IPS-15b (cell line): ENCODE measurements at regions not wholly inside any gene's neighbourhood (a gene's known extent, or its start where the extent isn't known, plus 50 kb on each side); places are given as distances from the start of the nearest gene placed in this dataset.
"Not testable (repeated sequence)": the region's sequence is repeated elsewhere in the genome, so short reads cannot be mapped to it uniquely, and the experiment has no call there.

Experiments
- H3K27me3 ChIP-seq: one replicate; pipeline ENCODE4 v1.6.1; 2013; ENCODE audit warnings: low read length; ENCODE audit not compliant: control insufficient read depth, insufficient read depth
- H3K36me3 ChIP-seq: one replicate; pipeline ENCODE4 v1.6.1; 2013; ENCODE audit warnings: low read length; ENCODE audit not compliant: control insufficient read depth, insufficient read depth
- H3K4me1 ChIP-seq: one replicate; pipeline ENCODE4 v1.6.1; 2013; ENCODE audit warnings: mild to moderate bottlenecking, low read length; ENCODE audit not compliant: control insufficient read depth, insufficient read depth
- H3K4me3 ChIP-seq: one replicate; pipeline ENCODE4 v1.5.1; 2013; ENCODE audit warnings: low read depth, low read length
- H3K9ac ChIP-seq: one replicate; pipeline ENCODE4 v1.6.1; 2013; ENCODE audit warnings: low read depth, mild to moderate bottlenecking, low read length
- H3K9me3 ChIP-seq: one replicate; pipeline ENCODE4 v1.6.1; 2013; ENCODE audit warnings: mild to moderate bottlenecking, low read length; ENCODE audit not compliant: control insufficient read depth, insufficient read depth

- Histone ChIP-seq H3K27me3 (no peaks in the 10 kb centered on the region), H3K36me3 (no peaks in the 10 kb centered on the region), H3K9me3 (no peaks in the 10 kb centered on the region), H3K4me3 (no peak overlapping the region), H3K4me1 (no peaks in the 10 kb centered on the region), H3K9ac (no peak overlapping the region)
Measured at GRCh38 chr9:101966691-101967090, 228.2 kb upstream of the GRIN3A start.

- Histone ChIP-seq H3K9me3 (no peaks in the 10 kb centered on the region), H3K9ac (no peak overlapping the region), H3K4me1 (no peaks in the 10 kb centered on the region), H3K36me3 (no peaks in the 10 kb centered on the region), H3K4me3 (no peak overlapping the region), H3K27me3 (no peaks in the 10 kb centered on the region)
Measured at GRCh38 chr9:101957705-101958104, 219.3 kb upstream of the GRIN3A start.

GRCh38 chr9:101951598-101951997, 213.2 kb upstream of the GRIN3A start:
- H3K27me3 ChIP-seq = no peaks in the 10 kb centered on the region
- no peaks in the 10 kb centered on the region for H3K9me3 ChIP-seq
- H3K9ac ChIP-seq = no peak overlapping the region
- no peak overlapping the region for H3K4me3 ChIP-seq
- no peaks in the 10 kb centered on the region for H3K36me3 ChIP-seq
- H3K4me1 ChIP-seq = no peaks in the 10 kb centered on the region

- Histone ChIP-seq H3K4me1 (no peaks in the 10 kb centered on the region), H3K9ac (no peak overlapping the region), H3K9me3 (no peaks in the 10 kb centered on the region), H3K36me3 (no peaks in the 10 kb centered on the region), H3K27me3 (no peaks in the 10 kb centered on the region), H3K4me3 (no peak overlapping the region)
Measured at GRCh38 chr9:101931756-101932155, 193.3 kb upstream of the GRIN3A start.

GRCh38 chr9:101930783-101931182, 192.3 kb upstream of the GRIN3A start:
- Histone ChIP-seq H3K27me3 (no peaks in the 10 kb centered on the region), H3K36me3 (no peaks in the 10 kb centered on the region), H3K9ac (no peak overlapping the region), H3K4me1 (no peaks in the 10 kb centered on the region), H3K4me3 (no peak overlapping the region), H3K9me3 (no peaks in the 10 kb centered on the region)

GRCh38 chr9:101925498-101925897, 187.1 kb upstream of the GRIN3A start:
- H3K4me1 ChIP-seq = no peaks in the 10 kb centered on the region

GRCh38 chr9:101923451-101923850, 185.0 kb upstream of the GRIN3A start:
- Histone ChIP-seq H3K36me3 (no peaks in the 10 kb centered on the region), H3K4me3 (no peak overlapping the region), H3K9ac (no peak overlapping the region), H3K9me3 (no peaks in the 10 kb centered on the region), H3K4me1 (no peaks in the 10 kb centered on the region), H3K27me3 (no peaks in the 10 kb centered on the region)

More at GRCh38 chr9:101925498-101925897, 187.1 kb upstream of the GRIN3A start:
- H3K9me3 ChIP-seq = no peaks in the 10 kb centered on the region
- no peaks in the 10 kb centered on the region for H3K36me3 ChIP-seq
- H3K9ac ChIP-seq = no peak overlapping the region
- no peak overlapping the region for H3K4me3 ChIP-seq
- no peaks in the 10 kb centered on the region for H3K27me3 ChIP-seq

- not testable (repeated sequence) for H3K36me3 ChIP-seq, H3K4me1 ChIP-seq, H3K9me3 ChIP-seq, H3K4me3 ChIP-seq, H3K9ac ChIP-seq, H3K27me3 ChIP-seq
Measured at GRCh38 chr9:101916948-101917347, 178.5 kb upstream of the GRIN3A start.

GRCh38 chr9:101915482-101915881, 177.0 kb upstream of the GRIN3A start:
- H3K36me3 ChIP-seq = no peaks in the 10 kb centered on the region
- H3K27me3 ChIP-seq = no peaks in the 10 kb centered on the region
- no peak overlapping the region for H3K9ac ChIP-seq
- no peaks in the 10 kb centered on the region for H3K4me1 ChIP-seq
- H3K4me3 ChIP-seq = no peak overlapping the region
- H3K9me3 ChIP-seq = no peaks in the 10 kb centered on the region

- Histone ChIP-seq H3K9me3 (no peaks in the 10 kb centered on the region), H3K27me3 (no peaks in the 10 kb centered on the region), H3K4me1 (no peaks in the 10 kb centered on the region), H3K4me3 (no peak overlapping the region), H3K36me3 (no peaks in the 10 kb centered on the region), H3K9ac (no peak overlapping the region)
Measured at GRCh38 chr9:101912698-101913097, 174.3 kb upstream of the GRIN3A start.

- H3K36me3 ChIP-seq = no peaks in the 10 kb centered on the region
- no peaks in the 10 kb centered on the region for H3K27me3 ChIP-seq
- H3K9ac ChIP-seq = no peak overlapping the region
- no peaks in the 10 kb centered on the region for H3K9me3 ChIP-seq
- no peaks in the 10 kb centered on the region for H3K4me1 ChIP-seq
- no peak overlapping the region for H3K4me3 ChIP-seq
Measured at GRCh38 chr9:101907466-101907865, 169.0 kb upstream of the GRIN3A start.

GRCh38 chr9:101904845-101905244, 166.4 kb upstream of the GRIN3A start:
- Histone ChIP-seq H3K4me1 (no peaks in the 10 kb centered on the region), H3K27me3 (no peaks in the 10 kb centered on the region), H3K36me3 (no peaks in the 10 kb centered on the region), H3K9ac (no peak overlapping the region), H3K9me3 (no peaks in the 10 kb centered on the region), H3K4me3 (no peak overlapping the region)

GRCh38 chr9:101902051-101902450, 163.6 kb upstream of the GRIN3A start:
- H3K9ac ChIP-seq = no peak overlapping the region
- no peaks in the 10 kb centered on the region for H3K36me3 ChIP-seq

More at GRCh38 chr9:101902051-101902450, 163.6 kb upstream of the GRIN3A start:
- no peaks in the 10 kb centered on the region for H3K27me3 ChIP-seq
- H3K4me3 ChIP-seq = no peak overlapping the region
- no peaks in the 10 kb centered on the region for H3K4me1 ChIP-seq
- H3K9me3 ChIP-seq = no peaks in the 10 kb centered on the region
